Cardiac muscle cell (in vitro differentiated cells and primary cell): ENCODE measurements at regions not wholly inside any gene's neighbourhood (a gene's known extent, or its start where the extent isn't known, plus 50 kb on each side); places are given as distances from the start of the nearest gene placed in this dataset.

Experiments used
- DNase-seq, 2 donors: peaks; one replicate each; pipeline versions ENCODE4 v3.0.0 to v3.0.0-alpha.2; 2010 to 2017; ENCODE audit warnings: low read depth in 1 of 2, low spot score in 1 of 2
- H3K27ac ChIP-seq: fragments of 200-600 bp; sonication (generic); 2 replicates; pipeline ENCODE4 v1.5.1; 2016
- H3K27me3 ChIP-seq: fragments of 200-600 bp; sonication (generic); 2 replicates; pipeline ENCODE4 v1.6.0; 2016; ENCODE audit warnings: control low read depth
- H3K36me3 ChIP-seq: fragments of 200-600 bp; sonication (generic); 2 replicates; pipeline ENCODE4 v1.5.1; 2016; ENCODE audit warnings: control low read depth
- H3K4me1 ChIP-seq: fragments of 200-600 bp; sonication (generic); 2 replicates; pipeline ENCODE4 v1.8.1; 2017; ENCODE audit warnings: low read depth, mild to moderate bottlenecking, mixed run types
- H3K4me3 ChIP-seq: fragments of 200-600 bp; sonication (generic); 2 replicates; pipeline ENCODE4 v1.5.1; 2016; ENCODE audit warnings: mild to moderate bottlenecking
- H3K9me3 ChIP-seq: fragments of 200-600 bp; sonication (generic); 2 replicates; pipeline ENCODE4 v1.5.1; 2017; ENCODE audit warnings: low read depth, mild to moderate bottlenecking, control low read depth
- TF ChIP-seq, protein P1 (sequence below): IDR thresholded peaks from 2 replicates; pipeline ENCODE4 v1.5.1; 2012; ENCODE audit warnings: low read depth, mild to moderate bottlenecking, low read length

DNA sequence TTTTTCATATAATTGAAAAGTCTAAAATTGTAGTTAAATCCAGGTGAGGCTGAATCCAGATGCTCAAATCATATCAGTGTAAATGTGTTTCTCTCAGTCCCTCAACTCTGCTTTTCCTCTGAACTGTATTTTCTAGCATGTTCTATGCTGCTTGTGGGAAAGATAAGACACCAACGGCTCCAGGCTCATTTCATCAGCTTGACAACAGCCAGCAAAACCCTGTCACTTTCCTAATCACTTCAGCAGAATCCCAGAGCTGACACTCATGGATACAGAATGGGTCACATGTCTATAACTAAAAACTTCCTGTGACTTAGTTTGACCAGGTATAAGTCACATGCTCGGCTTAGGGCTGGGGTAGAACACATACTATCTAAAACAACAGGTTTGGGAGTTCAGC, 179.4 kb upstream of the ADRA1B start:
- Histone ChIP-seq H3K27me3 (no peaks in the 10 kb centered on the region), H3K9me3 (no peaks in the 10 kb centered on the region), H3K4me3 (no peak overlapping the region), H3K36me3 (no peaks in the 10 kb centered on the region), H3K27ac (no peak overlapping the region), H3K4me1 (no peaks in the 10 kb centered on the region)
- no peak for DNase-seq
- TF ChIP-seq, protein P1, sequence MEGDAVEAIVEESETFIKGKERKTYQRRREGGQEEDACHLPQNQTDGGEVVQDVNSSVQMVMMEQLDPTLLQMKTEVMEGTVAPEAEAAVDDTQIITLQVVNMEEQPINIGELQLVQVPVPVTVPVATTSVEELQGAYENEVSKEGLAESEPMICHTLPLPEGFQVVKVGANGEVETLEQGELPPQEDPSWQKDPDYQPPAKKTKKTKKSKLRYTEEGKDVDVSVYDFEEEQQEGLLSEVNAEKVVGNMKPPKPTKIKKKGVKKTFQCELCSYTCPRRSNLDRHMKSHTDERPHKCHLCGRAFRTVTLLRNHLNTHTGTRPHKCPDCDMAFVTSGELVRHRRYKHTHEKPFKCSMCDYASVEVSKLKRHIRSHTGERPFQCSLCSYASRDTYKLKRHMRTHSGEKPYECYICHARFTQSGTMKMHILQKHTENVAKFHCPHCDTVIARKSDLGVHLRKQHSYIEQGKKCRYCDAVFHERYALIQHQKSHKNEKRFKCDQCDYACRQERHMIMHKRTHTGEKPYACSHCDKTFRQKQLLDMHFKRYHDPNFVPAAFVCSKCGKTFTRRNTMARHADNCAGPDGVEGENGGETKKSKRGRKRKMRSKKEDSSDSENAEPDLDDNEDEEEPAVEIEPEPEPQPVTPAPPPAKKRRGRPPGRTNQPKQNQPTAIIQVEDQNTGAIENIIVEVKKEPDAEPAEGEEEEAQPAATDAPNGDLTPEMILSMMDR, result no peak

DNA sequence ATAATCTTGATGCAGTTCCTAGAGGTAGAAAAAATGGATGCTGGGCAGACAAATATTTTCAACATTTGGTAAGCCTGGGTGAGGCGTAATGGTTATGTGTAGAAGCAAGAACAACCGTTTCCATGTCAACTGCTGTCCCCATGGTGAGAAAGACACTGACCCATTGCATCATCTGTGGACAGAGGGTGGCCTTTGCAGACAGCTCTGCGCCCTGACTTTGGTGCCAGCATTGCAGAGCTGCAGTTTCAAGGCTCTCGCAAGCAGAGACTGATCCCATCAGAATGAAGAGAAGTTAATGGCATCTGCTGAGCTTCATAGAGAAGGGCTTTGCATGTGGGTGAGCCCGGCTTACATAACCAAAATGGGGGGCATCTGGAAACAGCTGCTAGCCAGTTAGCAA, 179.0 kb upstream of the ADRA1B start:
- TF ChIP-seq, protein P1, result no peak
- no peak overlapping the region for H3K27ac ChIP-seq
- no peak for DNase-seq
- H3K36me3 ChIP-seq, result no peaks in the 10 kb centered on the region
- H3K27me3 ChIP-seq, result no peaks in the 10 kb centered on the region
- no peaks in the 10 kb centered on the region for H3K9me3 ChIP-seq
- H3K4me3 ChIP-seq, result no peak overlapping the region
- H3K4me1 ChIP-seq, result no peaks in the 10 kb centered on the region

DNA sequence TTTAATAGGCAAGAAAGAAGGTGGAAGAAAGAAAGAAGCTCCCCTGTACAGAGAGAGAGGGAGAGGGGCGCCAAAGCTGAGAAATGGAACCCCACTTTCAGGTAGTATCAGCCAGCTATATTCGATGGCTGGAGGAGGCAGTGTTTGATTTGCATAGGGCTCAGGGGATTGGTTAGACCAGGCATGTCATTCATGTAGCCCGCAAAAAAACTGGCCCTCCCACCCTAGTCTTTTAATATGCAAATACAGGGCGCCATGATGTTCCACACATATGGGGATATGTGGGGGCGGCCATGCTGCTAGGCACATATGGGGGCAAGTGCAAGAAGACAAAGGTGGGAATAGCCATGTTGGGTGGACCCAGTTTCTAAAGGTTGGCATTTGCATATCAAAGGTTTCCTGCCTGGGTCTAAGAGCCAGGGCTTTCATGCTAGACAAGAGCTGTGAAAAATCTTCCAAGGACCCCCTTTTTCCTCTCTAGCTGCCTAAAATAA, 174.4 kb upstream of the ADRA1B start:
- H3K4me1 ChIP-seq, result no peaks in the 10 kb centered on the region
- no peaks in the 10 kb centered on the region for H3K36me3 ChIP-seq

DNA sequence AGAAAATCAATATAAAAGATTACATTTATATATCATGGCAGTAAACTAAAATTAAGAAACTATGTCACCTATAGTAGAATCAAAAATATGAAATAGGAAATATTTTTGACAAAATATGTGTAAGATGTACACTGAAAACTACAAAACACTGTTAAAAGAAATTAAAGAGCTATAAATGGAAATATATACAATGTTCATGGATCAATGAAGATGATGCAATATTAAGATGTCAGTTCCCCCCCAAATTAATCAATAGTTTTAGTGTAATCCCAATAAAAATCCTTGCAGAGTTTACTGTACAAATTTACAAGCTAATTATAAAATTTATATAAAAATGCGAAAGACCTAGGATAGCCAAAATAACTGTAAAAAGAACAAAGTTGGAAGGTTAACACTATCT, 173.0 kb upstream of the ADRA1B start:
- no peak overlapping the region for H3K4me3 ChIP-seq
- no peaks in the 10 kb centered on the region for H3K27me3 ChIP-seq
- DNase-seq, result no peak
- H3K36me3 ChIP-seq, result no peaks in the 10 kb centered on the region
- no peaks in the 10 kb centered on the region for H3K9me3 ChIP-seq
- H3K27ac ChIP-seq, result no peak overlapping the region
- H3K4me1 ChIP-seq, result no peaks in the 10 kb centered on the region
- TF ChIP-seq, protein P1, result no peak

More for the DNA sequence above, 174.4 kb upstream of the ADRA1B start:
- Histone ChIP-seq H3K27me3 (no peaks in the 10 kb centered on the region), H3K27ac (no peak overlapping the region), H3K9me3 (no peaks in the 10 kb centered on the region), H3K4me3 (no peak overlapping the region)
- TF ChIP-seq, protein P1, result no peak
- no peak for DNase-seq

DNA sequence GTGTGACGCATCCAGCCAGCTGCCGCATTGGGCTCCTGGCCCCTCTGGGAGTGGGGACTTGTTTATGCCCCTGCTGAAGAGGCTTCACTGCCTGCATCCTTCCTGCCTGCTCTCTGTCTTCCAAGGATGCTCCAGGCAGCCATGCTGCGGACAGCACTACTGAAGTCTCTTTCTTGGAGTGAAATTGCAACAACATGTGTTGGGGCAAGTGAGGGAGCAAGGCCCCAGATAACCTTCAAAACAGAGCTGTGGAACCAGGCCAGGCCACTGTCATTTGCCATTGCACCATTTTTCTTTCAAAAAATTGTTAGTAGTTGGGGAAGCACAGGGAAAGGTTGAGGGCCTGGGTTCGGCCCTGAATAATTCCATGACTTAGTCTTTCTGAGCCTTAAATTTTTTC, 169.6 kb upstream of the ADRA1B start:
- no peak overlapping the region for H3K27ac ChIP-seq
- H3K9me3 ChIP-seq, result no peaks in the 10 kb centered on the region
- H3K4me1 ChIP-seq, result no peaks in the 10 kb centered on the region
- H3K27me3 ChIP-seq, result no peaks in the 10 kb centered on the region
- no peak for DNase-seq
- H3K4me3 ChIP-seq, result no peak overlapping the region
- no peaks in the 10 kb centered on the region for H3K36me3 ChIP-seq
- TF ChIP-seq, protein P1, result no peak

DNA sequence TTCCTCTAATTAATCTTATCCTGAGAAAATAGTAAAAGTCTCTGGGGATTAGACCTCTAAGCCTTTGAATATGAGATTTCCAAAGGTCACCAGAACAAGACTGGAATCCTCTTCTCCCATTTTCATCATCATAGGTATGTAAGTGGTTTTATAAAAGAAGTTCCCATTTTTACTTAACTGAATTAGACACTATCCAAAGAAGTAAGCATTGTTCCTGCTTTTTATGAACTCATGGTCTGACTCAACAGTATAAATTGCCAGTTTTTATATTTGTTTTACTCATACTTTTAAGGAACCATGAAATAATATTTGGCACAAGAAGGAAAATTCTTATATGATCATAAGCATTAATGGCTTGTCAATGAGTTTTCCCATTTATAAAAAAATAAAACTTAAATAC, 167.1 kb upstream of the ADRA1B start:
- Histone ChIP-seq H3K4me1 (no peaks in the 10 kb centered on the region), H3K9me3 (no peaks in the 10 kb centered on the region), H3K27ac (no peak overlapping the region), H3K4me3 (no peak overlapping the region), H3K27me3 (no peaks in the 10 kb centered on the region), H3K36me3 (no peaks in the 10 kb centered on the region)
- no peak for DNase-seq
- TF ChIP-seq, protein P1, result no peak
